GM12878 (cell line): ENCODE measurements at regions not wholly inside any gene's neighbourhood (a gene's known extent, or its start where the extent isn't known, plus 50 kb on each side); places are given as distances from the start of the nearest gene placed in this dataset.

Source experiments
- ATAC-seq: fragments of 200-7000 bp; cut with Tn5 transposase; 3 replicates; pipeline ENCODE4 v1.9.1; 2020; ENCODE audit warnings: mild to moderate bottlenecking, moderate library complexity
- BruUV-seq: library from RNA; stranded (reverse); fragments of 400-500 nt; replicated peaks from 2 replicates; lab custom pipeline; 2021; lab: Mats Ljungman, UMichigan
- CTCF ChIA-PET: fragments of 300-600 bp; sonication (Branson Sonifier 250); formaldehyde crosslinking; extraction: SDS; loops from one replicate; lab custom pipeline; 2021; ENCODE audit warnings: inconsistent platforms; lab: Yijun Ruan, JAX
- POLR2A ChIA-PET: fragments of 350-600 bp; formaldehyde crosslinking; extraction: SDS; loops from one replicate; lab custom pipeline; 2021; ENCODE audit warnings: inconsistent platforms; lab: Charles Lee
- RAD21 ChIA-PET: fragments of 300-600 bp; sonication (Branson Sonifier 250); formaldehyde crosslinking; loops from one replicate; lab custom pipeline; 2023; ENCODE audit warnings: antibody characterized with exemption; ENCODE audit not compliant: unreplicated experiment; lab: Charles Lee
- SMC1A ChIA-PET: fragments of 300-600 bp; sonication (Branson Sonifier 250); formaldehyde crosslinking; loops from one replicate; lab custom pipeline; 2023; ENCODE audit not compliant: unreplicated experiment, uncharacterized antibody; lab: Charles Lee
- DNase-seq: peaks from one replicate; pipeline ENCODE4 v3.0.0-alpha.2; 2011; ENCODE audit warnings: low read depth, low spot score
- FAIRE-seq: peaks from 3 replicates; lab custom pipeline; 2011; peaks lifted over from hg19 to GRCh38; lab: Jason Lieb, UNC
- H2AFZ ChIP-seq: 2 replicates; pipeline ENCODE4 v1.6.0; 2011; ENCODE audit warnings: low read depth, low read length, control low read depth; ENCODE audit not compliant: control insufficient read depth
- H3K27ac ChIP-seq: 2 replicates; pipeline ENCODE4 v1.5.1; 2011; ENCODE audit warnings: control low read depth; ENCODE audit not compliant: control insufficient read depth, insufficient read depth
- H3K27me3 ChIP-seq, 2 experiments: replicated peaks in 1 of 2; 2 replicates each; pipeline versions ENCODE4 v1.6.0 to v1.6.1; 2011; ENCODE audit warnings: low read length in 1 of 2; ENCODE audit not compliant: control insufficient read depth in 2 of 2, insufficient read depth in 2 of 2
- H3K36me3 ChIP-seq, 2 experiments: 2 replicates each; pipeline ENCODE4 v1.5.1; 2011; ENCODE audit warnings: low read length in 1 of 2; ENCODE audit not compliant: control insufficient read depth in 2 of 2, insufficient read depth in 2 of 2
- H3K4me1 ChIP-seq: 2 replicates; pipeline ENCODE4 v1.6.1; 2011; ENCODE audit warnings: mild to moderate bottlenecking, low read length, moderate library complexity, mixed read lengths; ENCODE audit not compliant: control insufficient read depth, insufficient read depth
- H3K4me2 ChIP-seq: 2 replicates; pipeline ENCODE4 v1.6.0; 2011; ENCODE audit warnings: control low read depth; ENCODE audit not compliant: control insufficient read depth, insufficient read depth
- H3K4me3 ChIP-seq: fragments of 200-600 bp; sonication (generic); 2 replicates; pipeline ENCODE4 v1.5.1; 2016
- H3K79me2 ChIP-seq: 2 replicates; pipeline ENCODE4 v1.6.0; 2011; ENCODE audit warnings: low read length; ENCODE audit not compliant: control insufficient read depth, insufficient read depth
- H3K9ac ChIP-seq: 2 replicates; pipeline ENCODE4 v1.8.0; 2011; ENCODE audit warnings: low read length, control low read depth, mixed read lengths; ENCODE audit not compliant: control insufficient read depth, insufficient read depth
- H3K9me3 ChIP-seq: replicated peaks from 3 replicates; pipeline ENCODE4 v1.5.1; 2011; ENCODE audit warnings: mild to moderate bottlenecking, low read length; ENCODE audit not compliant: control insufficient read depth, insufficient read depth
- H4K20me1 ChIP-seq: 2 replicates; pipeline ENCODE4 v1.6.0; 2011; ENCODE audit not compliant: control insufficient read depth, insufficient read depth
- ATF7 ChIP-seq: fragments of 450-650 bp; IDR thresholded peaks from 2 replicates; pipeline ENCODE4 v1.6.1; 2016; ENCODE audit warnings: low read depth, mild to moderate bottlenecking
- CBFB ChIP-seq: IDR thresholded peaks from 2 replicates; pipeline ENCODE4 v1.6.1; 2016; ENCODE audit warnings: antibody characterized with exemption, low read depth
- DPF2 ChIP-seq: fragments of 450-650 bp; IDR thresholded peaks from 2 replicates; pipeline ENCODE4 v1.6.1; 2017; ENCODE audit warnings: mild to moderate bottlenecking
- MXI1 ChIP-seq: fragments of 150-350 bp; IDR thresholded peaks from 2 replicates; pipeline ENCODE4 v1.6.1; 2011; ENCODE audit warnings: low read depth, mild to moderate bottlenecking, inconsistent platforms, low read length, improper control_type of control experiment
- POLR2AphosphoS2 ChIP-seq: IDR thresholded peaks from 2 replicates; pipeline ENCODE4 v1.6.1; 2011; ENCODE audit warnings: low read depth, mild to moderate bottlenecking, low read length, improper control_type of control experiment, moderate library complexity
- POLR2AphosphoS5 ChIP-seq: IDR thresholded peaks from 2 replicates; pipeline ENCODE4 v1.6.1; 2011; ENCODE audit warnings: mild to moderate bottlenecking, low read length, inconsistent platforms
- RCOR1 ChIP-seq: conservative IDR thresholded peaks from 2 replicates; pipeline ENCODE4 v1.6.1; 2012; ENCODE audit warnings: low read depth, low read length, improper control_type of control experiment
- ZNF24 ChIP-seq: fragments of 450-650 bp; IDR thresholded peaks from 2 replicates; pipeline ENCODE4 v1.6.1; 2017; ENCODE audit warnings: antibody characterized with exemption, mild to moderate bottlenecking
- ZZZ3 ChIP-seq: IDR thresholded peaks from 2 replicates; pipeline ENCODE4 v1.6.1; 2011; ENCODE audit warnings: low read depth; ENCODE audit not compliant: control insufficient read depth, insufficient read length
- WGBS: methylation state at CpG from one replicate; pipeline ENCODE4 v1.1.6; 2016; ENCODE audit warnings: low lambda C conversion rate; ENCODE audit not compliant: insufficient replicate concordance, insufficient coverage; ENCODE audit errors: missing lambda C conversion rate; 5-methylcytosine and 5-hydroxymethylcytosine counted together
- in situ Hi-C: fragments of 300-500 bp; cut with MboI; formaldehyde crosslinking; loops from 9 replicates; pipeline ENCODE4 v1.14.3; 2018; ENCODE audit warnings: mixed read lengths
- intact Hi-C: fragments of 100-400 bp; cut with micrococcal nuclease; formaldehyde crosslinking; loops from one replicate; pipeline ENCODE4 v1.14.2; 2022; ENCODE audit not compliant: unreplicated experiment
- TF ChIP-seq, protein P1 (sequence below): fragments of 450-650 bp; formaldehyde crosslinking; IDR thresholded peaks from 2 replicates; pipeline ENCODE4 v1.5.0; 2022; ENCODE audit warnings: mild to moderate bottlenecking, missing genetic modification characterization

DNA sequence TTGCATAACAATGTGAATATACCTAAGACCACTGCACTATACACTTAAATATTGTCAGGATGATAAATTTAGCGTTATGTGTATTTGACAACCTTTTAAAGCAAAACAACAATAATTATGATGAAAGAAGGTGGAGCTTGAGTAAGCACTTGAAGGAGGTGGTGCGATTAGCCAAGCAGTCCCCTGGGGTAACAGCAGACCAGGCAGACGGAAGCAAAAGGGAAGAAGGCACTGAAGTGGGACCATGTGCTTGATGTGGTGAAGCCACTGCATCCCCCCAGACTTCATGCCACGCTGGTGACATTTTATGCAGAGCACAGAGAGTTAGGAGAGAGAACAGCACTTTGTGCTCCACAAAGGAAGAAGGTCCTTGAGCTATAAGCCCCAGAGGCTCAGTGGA is 58.3 kb upstream of the ZNF507 start:
- no peaks in the 10 kb centered on the region for H3K79me2 ChIP-seq
- H3K4me2 ChIP-seq = no peak overlapping the region
- ATAC-seq = no peak
- intact Hi-C loops (no loop called here), in situ Hi-C loops (no loop called here)
- H3K9ac ChIP-seq = no peak overlapping the region
- H4K20me1 ChIP-seq = no peaks in the 10 kb centered on the region
- no peaks in the 10 kb centered on the region for H3K9me3 ChIP-seq
- no peak for DNase-seq
- TF ChIP-seq RCOR1 (no peak), MXI1 (no peak), ATF7 (no peak), CBFB (no peak), ZZZ3 (no peak), POLR2AphosphoS5 (no peak), POLR2AphosphoS2 (no peak), ZNF24 (no peak), DPF2 (no peak)
- TF ChIP-seq, protein P1, sequence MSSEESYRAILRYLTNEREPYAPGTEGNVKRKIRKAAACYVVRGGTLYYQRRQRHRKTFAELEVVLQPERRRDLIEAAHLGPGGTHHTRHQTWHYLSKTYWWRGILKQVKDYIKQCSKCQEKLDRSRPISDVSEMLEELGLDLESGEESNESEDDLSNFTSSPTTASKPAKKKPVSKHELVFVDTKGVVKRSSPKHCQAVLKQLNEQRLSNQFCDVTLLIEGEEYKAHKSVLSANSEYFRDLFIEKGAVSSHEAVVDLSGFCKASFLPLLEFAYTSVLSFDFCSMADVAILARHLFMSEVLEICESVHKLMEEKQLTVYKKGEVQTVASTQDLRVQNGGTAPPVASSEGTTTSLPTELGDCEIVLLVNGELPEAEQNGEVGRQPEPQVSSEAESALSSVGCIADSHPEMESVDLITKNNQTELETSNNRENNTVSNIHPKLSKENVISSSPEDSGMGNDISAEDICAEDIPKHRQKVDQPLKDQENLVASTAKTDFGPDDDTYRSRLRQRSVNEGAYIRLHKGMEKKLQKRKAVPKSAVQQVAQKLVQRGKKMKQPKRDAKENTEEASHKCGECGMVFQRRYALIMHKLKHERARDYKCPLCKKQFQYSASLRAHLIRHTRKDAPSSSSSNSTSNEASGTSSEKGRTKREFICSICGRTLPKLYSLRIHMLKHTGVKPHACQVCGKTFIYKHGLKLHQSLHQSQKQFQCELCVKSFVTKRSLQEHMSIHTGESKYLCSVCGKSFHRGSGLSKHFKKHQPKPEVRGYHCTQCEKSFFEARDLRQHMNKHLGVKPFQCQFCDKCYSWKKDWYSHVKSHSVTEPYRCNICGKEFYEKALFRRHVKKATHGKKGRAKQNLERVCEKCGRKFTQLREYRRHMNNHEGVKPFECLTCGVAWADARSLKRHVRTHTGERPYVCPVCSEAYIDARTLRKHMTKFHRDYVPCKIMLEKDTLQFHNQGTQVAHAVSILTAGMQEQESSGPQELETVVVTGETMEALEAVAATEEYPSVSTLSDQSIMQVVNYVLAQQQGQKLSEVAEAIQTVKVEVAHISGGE (CRISPR knock-in tag) = no peak
- FAIRE-seq = no peak
- CTCF ChIA-PET = no interaction called here
- H2AFZ ChIP-seq = no peak overlapping the region
- H3K27ac ChIP-seq = no peak overlapping the region
- SMC1A ChIA-PET = no interaction called here
- H3K4me3 ChIP-seq = no peak overlapping the region
- WGBS = 0% methylated on average over 4 of the region's 4 CpGs
- POLR2A ChIA-PET = no interaction called here
- BruUV-seq = no TSS peak
- no peaks in the 10 kb centered on the region for H3K27me3 ChIP-seq
- no peaks in the 10 kb centered on the region for H3K4me1 ChIP-seq
- RAD21 ChIA-PET = no interaction called here
- H3K36me3 ChIP-seq = no peaks in the 10 kb centered on the region
